NCI-H345 (cell line): ENCODE measurements at regions not wholly inside any gene's neighbourhood (a gene's known extent, or its start where the extent isn't known, plus 50 kb on each side); places are given as distances from the start of the nearest gene placed in this dataset.
"Not testable (repeated sequence)": the region's sequence is repeated elsewhere in the genome, so short reads cannot be mapped to it uniquely, and the experiment has no call there.

ENCODE experiments used
- DNase-seq: peaks from one replicate; lab custom pipeline; 2025; lab: John Stamatoyannopoulos, UW

GRCh38 chr9:96131825-96132224, 170.2 kb downstream of the HSD17B3 start:
- no peak for DNase-seq

- DNase-seq: no peak
These were observed 171.0 kb downstream of the HSD17B3 start for GRCh38 chr9:96130970-96131369.

DNA sequence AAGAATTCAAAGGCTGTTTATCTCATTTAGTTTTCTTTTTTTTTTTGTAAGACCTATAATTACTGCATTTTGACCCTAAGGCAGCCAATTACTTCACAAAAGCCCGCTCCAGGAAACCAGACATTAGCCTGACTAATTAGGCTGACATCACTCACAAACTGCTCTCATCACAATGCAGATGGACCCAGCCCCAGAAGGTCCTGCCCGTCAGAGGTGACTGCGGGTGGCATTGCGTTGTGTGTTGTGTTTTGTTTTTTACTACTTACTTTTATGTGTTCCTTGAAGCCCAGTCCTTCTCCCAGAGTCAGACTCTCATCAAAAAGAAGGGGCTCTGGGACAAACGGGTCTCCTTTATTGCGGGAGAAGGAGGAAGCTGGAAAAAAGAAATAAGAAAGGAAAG, 172.2 kb downstream of the HSD17B3 start:
- DNase-seq: no peak

DNA sequence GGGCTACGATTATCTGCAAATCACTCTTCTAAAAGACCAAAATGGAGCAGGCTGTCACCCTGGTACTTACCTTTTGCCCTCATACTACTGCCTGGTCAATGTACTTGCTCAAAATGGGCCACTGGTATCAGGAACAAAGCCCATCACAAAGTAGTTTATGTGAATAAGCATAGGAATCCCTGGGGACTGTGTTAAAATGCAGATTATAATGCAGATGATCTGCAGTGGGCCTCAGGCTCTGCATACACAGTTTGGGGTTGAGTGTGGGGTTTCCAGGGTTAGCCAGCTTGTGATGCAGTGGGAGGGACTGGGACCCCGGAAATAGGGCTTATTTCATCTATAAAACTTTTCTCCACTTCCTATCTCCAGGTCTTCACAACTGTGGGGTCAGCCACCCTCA, 173.1 kb downstream of the HSD17B3 start:
- no peak for DNase-seq

DNA sequence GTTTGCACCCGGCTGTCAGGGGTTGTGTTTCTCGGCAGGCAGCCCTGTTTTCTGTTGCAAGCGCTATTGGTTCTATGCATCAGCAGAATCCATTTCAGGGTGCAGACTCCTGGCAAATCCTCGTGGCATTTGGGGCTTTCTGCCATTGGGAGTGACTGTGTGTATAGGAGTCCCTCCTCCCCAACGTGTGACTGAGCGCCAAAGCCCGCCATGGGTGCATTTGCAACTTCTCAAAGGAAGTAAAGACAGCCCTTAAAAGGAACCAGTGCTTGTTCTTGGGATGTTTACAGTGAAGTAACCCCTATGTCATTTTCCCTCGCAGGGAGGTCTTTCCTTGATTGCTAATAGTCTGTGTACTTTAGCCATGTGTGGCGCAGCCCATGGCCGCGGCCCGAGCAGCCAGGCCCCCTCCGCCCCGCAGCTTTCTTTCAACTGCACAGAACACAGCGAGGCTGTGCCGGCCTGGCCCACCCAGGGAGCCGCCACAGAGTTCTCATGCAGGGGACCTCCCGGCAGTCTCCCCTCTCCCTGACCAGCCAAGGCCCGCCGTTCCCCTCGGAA, 175.6 kb downstream of the HSD17B3 start:
- DNase-seq: no peak

DNA sequence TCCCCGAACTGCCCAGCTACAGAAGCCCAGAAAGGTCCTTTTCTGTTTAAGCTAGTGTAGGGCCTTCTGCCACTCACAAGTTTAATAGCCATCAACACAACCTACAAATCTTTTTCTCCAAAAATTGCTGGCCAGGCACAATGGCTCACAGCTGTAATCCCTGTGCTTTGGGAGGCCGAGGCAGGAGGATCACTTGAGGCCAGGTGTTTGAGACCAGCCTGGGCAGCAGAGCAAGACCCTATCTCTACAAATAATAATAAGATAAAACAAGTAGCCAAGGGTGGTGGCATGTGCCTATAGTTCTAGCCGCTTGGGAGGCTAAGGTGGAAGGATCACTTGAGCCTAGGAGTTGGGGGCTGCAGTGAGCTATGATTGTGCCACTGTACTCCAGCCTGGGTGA, 176.4 kb downstream of the HSD17B3 start:
- no peak for DNase-seq

DNA sequence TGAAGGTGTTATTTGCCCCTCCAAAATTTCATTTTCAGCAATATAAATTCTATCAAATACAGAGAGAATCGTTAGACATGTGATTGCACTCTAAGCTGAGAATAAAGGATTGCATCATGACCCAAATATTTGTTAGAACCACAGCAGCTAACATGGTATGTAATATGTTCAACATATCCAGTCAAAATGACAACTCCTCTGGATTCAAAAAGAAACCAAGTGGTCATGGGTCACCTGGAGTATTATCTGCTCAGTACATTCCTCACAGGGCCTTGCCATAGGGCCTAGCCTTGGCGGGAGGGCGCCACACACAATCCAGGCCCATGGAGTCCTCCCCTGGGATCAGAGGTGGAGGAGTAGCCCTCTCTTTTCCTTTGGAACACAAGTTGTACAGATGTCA, 179.2 kb downstream of the HSD17B3 start:
- no peak for DNase-seq

GRCh38 chr9:96122282-96122681, 179.7 kb downstream of the HSD17B3 start:
- DNase-seq: no peak

DNA sequence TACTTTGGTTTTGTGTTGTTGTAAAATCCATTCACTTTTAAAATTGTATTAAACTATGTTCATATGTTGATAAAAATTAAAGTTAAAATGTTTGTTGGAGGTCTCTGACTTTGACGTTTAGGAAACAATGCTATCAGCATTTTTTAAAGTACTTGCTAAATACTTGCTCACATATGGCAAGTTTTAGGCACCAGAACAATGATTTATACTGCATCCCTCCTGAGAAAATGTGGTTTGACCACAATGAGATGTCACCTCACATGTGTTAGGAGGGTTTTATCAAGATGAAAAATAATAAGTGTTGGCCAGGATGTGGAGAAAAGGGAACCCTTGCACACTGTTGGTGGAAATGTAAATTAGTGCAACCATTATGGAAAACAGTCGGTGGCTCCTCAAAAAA, 180.8 kb downstream of the HSD17B3 start:
- DNase-seq: no peak

DNA sequence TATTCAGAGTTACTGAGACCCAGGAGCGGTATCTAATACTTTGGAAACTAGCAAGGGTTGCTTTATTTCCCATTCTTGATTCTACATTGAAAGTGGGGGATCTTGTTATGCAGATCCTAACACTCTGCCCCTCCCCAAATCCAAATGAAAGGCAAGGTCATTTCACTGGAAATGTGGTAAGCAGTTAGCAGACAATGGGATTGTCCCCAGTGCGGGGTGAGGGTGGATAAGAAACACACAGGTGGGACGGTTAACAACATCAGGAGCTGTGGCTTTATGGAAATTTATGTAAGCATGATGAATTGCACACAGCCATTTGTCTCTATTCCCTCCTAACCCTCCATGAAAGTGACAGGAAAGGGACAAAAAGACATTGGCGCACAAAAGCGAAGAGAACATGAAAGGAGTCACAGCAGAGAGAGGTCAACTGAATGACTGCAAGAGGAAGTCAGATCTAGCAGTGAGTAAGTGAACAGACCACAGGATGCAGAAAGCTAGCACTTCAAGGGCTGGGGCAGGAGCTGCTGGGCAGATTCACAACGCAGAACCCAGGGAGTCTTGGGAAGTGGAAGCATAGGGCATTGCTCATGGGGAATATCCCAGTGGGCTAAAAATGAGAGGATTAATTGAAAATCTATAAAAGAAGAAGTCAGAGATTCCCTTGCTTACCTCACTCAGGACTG, 184.4 kb downstream of the HSD17B3 start:
- DNase-seq: no peak

DNA sequence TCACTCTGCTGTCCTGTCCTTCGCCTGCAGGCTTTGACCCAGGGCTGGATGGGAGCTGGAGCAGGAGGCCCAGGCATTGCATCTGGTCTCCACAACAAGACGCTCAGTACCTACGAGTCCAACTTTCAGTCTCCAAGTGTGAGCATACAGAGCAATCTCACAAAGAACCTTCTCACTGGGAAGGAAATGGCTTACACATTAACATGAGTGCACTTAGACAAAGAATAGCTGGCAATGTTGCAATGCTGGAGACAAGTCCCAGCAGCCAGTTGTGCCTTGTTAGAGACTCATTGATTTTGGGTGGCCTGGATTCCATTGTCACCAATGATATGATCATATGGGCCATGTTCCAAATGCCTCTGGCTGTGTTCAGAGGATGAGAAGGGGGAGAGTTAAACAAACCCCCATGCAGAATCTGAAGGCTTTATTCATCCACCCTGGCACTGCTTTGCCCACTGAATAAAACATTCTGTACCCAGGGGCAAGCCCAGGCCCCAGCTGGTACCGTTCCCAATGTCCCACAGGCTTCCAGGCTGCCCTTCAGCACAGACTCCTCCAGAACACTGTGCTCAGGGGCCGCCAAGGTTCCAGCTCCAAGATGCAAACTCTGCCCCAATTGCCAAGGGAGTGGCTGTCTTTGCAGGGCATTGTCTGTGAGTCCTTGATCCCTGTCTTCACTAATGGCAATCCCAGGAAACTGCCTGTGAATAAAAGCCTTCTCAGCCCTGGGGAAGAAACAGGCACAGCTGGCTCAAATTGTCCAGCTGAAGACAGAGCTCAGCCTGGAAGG, 185.5 kb downstream of the HSD17B3 start:
- DNase-seq: peak; percentile 12

DNA sequence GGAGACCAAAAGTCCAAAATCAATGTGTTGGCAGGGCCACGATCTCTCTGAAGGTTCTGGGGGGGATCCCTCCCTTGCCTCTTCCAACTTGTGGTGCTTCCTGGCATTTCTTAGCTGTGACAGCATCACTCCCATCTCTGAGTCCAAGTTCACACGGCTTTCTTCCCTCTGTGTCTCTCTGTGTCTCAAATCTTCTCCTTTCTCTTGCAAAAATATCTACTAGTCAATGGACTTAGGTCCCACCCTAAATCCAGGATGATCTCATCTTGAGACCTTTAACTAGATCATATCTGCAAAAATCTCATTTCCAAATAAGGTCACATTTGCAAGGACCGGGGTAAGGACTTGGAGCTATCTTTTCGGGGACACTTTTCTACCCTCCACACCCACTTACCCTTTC, 186.1 kb downstream of the HSD17B3 start:
- no peak for DNase-seq

DNA sequence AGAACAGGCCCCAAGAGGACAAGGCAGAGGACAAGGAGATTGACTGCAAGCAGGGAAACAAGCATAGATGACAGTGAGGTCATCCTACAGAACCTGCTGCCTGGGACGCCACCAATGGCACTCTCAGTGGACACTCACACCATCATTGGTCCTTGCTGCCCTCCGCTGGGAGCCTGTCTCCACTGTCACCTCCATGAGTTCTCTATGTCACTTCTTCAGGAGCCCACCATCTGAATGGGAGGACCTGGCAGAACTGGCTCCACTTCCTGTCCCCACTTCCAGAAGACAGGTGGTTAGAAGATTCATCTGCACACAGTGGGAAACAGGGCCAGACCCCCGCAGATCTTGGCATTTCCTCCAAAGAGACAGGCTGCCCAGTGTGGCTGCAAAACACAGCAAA, 188.9 kb downstream of the HSD17B3 start:
- no peak for DNase-seq

- DNase-seq: no peak
These were observed 192.2 kb downstream of the HSD17B3 start for GRCh38 chr9:96109680-96110351.

DNA sequence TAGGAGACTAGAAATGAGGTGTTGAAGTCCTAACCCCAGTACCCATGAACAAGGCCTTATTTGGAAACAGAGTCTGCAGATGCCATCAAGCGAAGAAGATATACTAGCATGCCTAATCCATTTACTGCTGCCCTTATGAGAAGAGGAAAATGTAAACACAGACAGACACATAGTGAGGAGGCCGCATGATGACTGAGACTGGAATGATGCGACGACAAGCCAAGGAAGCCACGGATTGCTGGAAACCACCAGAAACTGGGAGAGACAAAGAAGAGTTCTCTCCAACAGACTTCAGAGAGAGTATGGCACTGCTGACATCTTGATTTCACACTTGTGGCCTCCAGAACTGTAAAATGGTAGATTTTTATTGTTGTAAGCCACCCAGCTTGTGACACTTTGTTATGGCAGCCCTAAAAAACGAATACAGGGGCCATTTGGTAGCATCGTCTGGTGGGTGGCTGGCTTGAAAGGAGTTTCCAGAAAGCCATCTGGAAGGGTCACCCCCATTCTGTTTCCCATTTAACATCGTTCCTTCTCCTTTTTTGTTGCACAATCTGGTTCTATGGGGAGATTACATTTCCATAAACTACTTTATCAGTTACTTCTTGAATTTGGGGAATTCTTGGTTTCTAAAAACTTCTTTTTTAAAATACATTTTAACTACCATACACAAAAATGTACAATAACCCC, 193.1 kb downstream of the HSD17B3 start:
- no peak for DNase-seq

GRCh38 chr9:96107436-96107835, 194.5 kb downstream of the HSD17B3 start:
- DNase-seq: no peak

- no peak for DNase-seq
These were observed 201.3 kb downstream of the HSD17B3 start for GRCh38 chr9:96100385-96101300.

GRCh38 chr9:96090630-96091029, 211.3 kb downstream of the HSD17B3 start:
- DNase-seq: not testable (repeated sequence)

GRCh38 chr9:96089452-96090085, 212.4 kb downstream of the HSD17B3 start:
- no peak for DNase-seq

DNA sequence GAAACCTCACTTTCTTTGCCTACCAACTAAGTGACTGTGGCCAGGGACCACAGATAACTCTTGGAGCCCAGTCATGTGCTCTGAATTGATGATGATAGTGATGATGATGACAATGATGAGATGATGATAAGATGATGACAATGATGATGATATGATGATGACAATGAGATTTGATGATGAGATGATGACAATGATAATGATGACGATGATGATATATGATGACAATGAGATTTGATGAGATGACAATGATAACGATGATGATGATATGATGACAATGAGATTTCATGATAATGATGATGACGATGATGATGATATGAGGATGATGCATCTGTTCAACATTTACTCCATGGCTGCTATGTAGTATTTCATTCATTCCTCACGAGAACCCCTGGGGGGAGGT, 213.0 kb downstream of the ERCC6L2 start:
- DNase-seq: no peak
